ENCODE measurements at regions not wholly inside any gene's neighbourhood (a gene's known extent, or its start where the extent isn't known, plus 50 kb on each side); places are given as distances from the start of the nearest gene placed in this dataset.

DNA sequence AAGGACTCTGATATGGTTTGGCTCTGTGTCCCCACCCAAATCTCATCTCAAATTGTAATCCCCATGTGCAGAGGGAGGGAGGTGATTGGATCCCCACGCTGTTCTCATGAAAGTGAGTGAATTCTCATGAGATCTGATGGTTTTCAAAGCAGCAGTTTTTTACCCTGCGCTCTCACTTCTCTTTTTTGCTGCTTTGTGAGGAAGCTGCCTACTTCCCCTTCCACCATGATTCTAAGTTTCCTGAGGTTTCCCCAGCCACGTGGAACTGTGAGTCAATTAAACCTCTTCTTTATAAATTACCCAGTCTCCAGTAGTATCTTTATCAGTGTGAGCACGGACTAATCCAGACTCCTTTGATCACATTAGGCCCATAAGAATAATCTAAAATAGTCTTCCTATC lies 719.7 kb upstream of the CDH8 start:
- no peak overlapping the region; a peak in 1 of 7 replicates for H3K27ac Mint-ChIP-seq
- H3K4me1 Mint-ChIP-seq = no peaks in the 10 kb centered on the region; a peak in 1 of 4 replicates
- no peak for DNase-seq
- no peak overlapping the region for H3K4ac ChIP-seq (ENCODE audit: low read depth, low read length)
- H2BK5ac ChIP-seq (ENCODE audit: insufficient read length, low read length) = no peak overlapping the region
- H3K18ac ChIP-seq (ENCODE audit: insufficient read length, low read depth, low read length) = no peak overlapping the region
- H3K9me3 ChIP-seq (ENCODE audit: control insufficient read depth, low read depth, low read length) = no peaks in the 10 kb centered on the region
- no peaks in the 10 kb centered on the region for H3K79me1 ChIP-seq (ENCODE audit: insufficient read depth, low read depth, low read length, poor library complexity, severe bottlenecking)
- no peak overlapping the region for H4K5ac ChIP-seq (ENCODE audit: insufficient read length, low read depth, low read length)
- H3K4me2 ChIP-seq (ENCODE audit: insufficient read depth, insufficient read length, low read length) = no peak overlapping the region
- H3K9ac ChIP-seq (ENCODE audit: extremely low read depth, insufficient read length, low read length) = no peak overlapping the region
- no peak overlapping the region for H2AK5ac ChIP-seq (ENCODE audit: insufficient read length, low read length)
- no peak overlapping the region for H2BK120ac ChIP-seq (ENCODE audit: low read depth, low read length, poor library complexity, severe bottlenecking)
- H3K14ac ChIP-seq (ENCODE audit: insufficient read depth, low read length) = no peak overlapping the region
- H2BK15ac ChIP-seq (ENCODE audit: low read depth, low read length) = no peak overlapping the region
- H3K27me3 ChIP-seq (ENCODE audit: insufficient read depth, low read length) = no peaks in the 10 kb centered on the region
- no peak for TF ChIP-seq CTCF (conservative IDR thresholded peaks at IDR 0.05)
- no peak overlapping the region for H3T11ph ChIP-seq (ENCODE audit: low read length)
- no peak overlapping the region for H2BK12ac ChIP-seq (ENCODE audit: insufficient read length, low read depth, low read length)
- no peaks in the 10 kb centered on the region for H3K79me2 ChIP-seq (ENCODE audit: insufficient read depth, low read length)
- H3K4me3 Mint-ChIP-seq = no peak overlapping the region
- no peak overlapping the region for H2BK20ac ChIP-seq (ENCODE audit: low read depth, low read length, poor library complexity, severe bottlenecking)
- WGBS (ENCODE audit: extremely low coverage, insufficient read length, low lambda C conversion rate) = no CpG with 5 or more reads among the region's 4 CpGs
- no peak overlapping the region for H3K27ac ChIP-seq (ENCODE audit: insufficient read length, low read depth, low read length)
- no peak overlapping the region for H3K23ac ChIP-seq (ENCODE audit: insufficient read length, low read depth, low read length)
- H3K56ac ChIP-seq (ENCODE audit: insufficient read length, low read depth, low read length) = no peak overlapping the region
- no peaks in the 10 kb centered on the region; a peak in 1 of 7 replicates for H3K36me3 Mint-ChIP-seq (ENCODE audit: insufficient read depth in 1 of 3, low read depth in 3 of 3)
- no peak overlapping the region for H4K91ac ChIP-seq (ENCODE audit: insufficient read length, low read depth, low read length)
- H2AFZ ChIP-seq (ENCODE audit: low read length) = no peak overlapping the region
- no peaks in the 10 kb centered on the region for H3K23me2 ChIP-seq (ENCODE audit: insufficient read length, low read depth, low read length, poor library complexity, severe bottlenecking)
- no peak overlapping the region for H4K8ac ChIP-seq (replicated peaks; ENCODE audit: insufficient read length, low read depth, low read length)
- H3K27me3 Mint-ChIP-seq (ENCODE audit: low read depth) = no peaks in the 10 kb centered on the region; the same call in 1 of the 2 replicates
- H3K9me3 Mint-ChIP-seq = no peaks in the 10 kb centered on the region
- no peaks in the 10 kb centered on the region for H3K4me1 ChIP-seq (ENCODE audit: insufficient read depth, low read length)
- H4K20me1 ChIP-seq (ENCODE audit: control insufficient read depth, insufficient read depth, insufficient read length) = no peaks in the 10 kb centered on the region

All from H9 (cell line).